ENCODE measurements at regions not wholly inside any gene's neighbourhood (a gene's known extent, or its start where the extent isn't known, plus 50 kb on each side); places are given as distances from the start of the nearest gene placed in this dataset.

- no peak for TF ChIP-seq POLR2A (IDR thresholded peaks at IDR 0.05; ENCODE audit: borderline replicate concordance, extremely low read depth, insufficient read depth, insufficient read length)
- no peak for TF ChIP-seq CTCF (IDR thresholded peaks at IDR 0.05 in 2 of 3, conservative IDR thresholded peaks at IDR 0.05 in 1 of 3; ENCODE audit: borderline replicate concordance in 1 of 3, insufficient read depth in 1 of 3, low read depth in 2 of 3, low read length in 2 of 3)
- TF ChIP-seq REST (IDR thresholded peaks at IDR 0.05; ENCODE audit: low read depth) = no peak
- TF ChIP-seq CEBPB (IDR thresholded peaks at IDR 0.05; ENCODE audit: low read depth) = no peak
- TF ChIP-seq ZNF274 (IDR thresholded peaks at IDR 0.05; ENCODE audit: low read depth, low read length) = no peak
- TF ChIP-seq EZH2 (IDR thresholded peaks at IDR 0.05) = no peak
- TF ChIP-seq JUND (IDR thresholded peaks at IDR 0.05) = no peak
- TF ChIP-seq, protein P1, sequence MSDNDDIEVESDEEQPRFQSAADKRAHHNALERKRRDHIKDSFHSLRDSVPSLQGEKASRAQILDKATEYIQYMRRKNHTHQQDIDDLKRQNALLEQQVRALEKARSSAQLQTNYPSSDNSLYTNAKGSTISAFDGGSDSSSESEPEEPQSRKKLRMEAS (IDR thresholded peaks at IDR 0.05) = no peak
- TF ChIP-seq SRF (IDR thresholded peaks at IDR 0.05; ENCODE audit: low read depth) = no peak
Measured at GRCh38 chr3:22935040-22935439, 268.1 kb upstream of the UBE2E2 start.
